ENCODE measurements at regions not wholly inside any gene's neighbourhood (a gene's known extent, or its start where the extent isn't known, plus 50 kb on each side); places are given as distances from the start of the nearest gene placed in this dataset.

DNA sequence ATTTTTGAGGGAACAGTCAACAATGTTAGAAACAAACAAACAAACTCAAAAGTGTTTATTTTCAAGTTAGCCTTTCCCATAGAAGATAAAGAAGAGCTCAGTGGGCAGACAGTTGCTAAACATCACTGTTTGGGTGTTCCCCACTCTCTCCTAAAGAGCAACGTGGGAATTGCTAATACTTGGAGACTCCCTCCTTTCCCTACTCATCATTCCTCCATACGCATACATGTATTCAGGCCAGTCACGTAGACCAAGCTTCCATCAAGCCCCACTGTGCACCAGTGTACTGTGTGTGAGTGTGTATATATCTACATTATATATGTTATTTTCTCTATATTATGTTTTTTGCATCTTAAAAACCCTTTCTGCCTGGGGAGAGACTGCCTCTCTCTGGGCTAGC, 115.0 kb upstream of the EGFLAM start:
- H3K36me3 ChIP-seq (ENCODE audit: control insufficient read depth, insufficient read depth, low read length), result no peaks in the 10 kb centered on the region; the same call in 1 of the 2 replicates
- H3K27me3 ChIP-seq (ENCODE audit: control insufficient read depth, insufficient read depth, low read length), result peaks cover 5% of the 10 kb centered on the region
- H3K4me3 ChIP-seq (ENCODE audit: low read depth in 2 of 2, low read length in 2 of 2), result no peak overlapping the region
- no peak overlapping the region for H3K27ac ChIP-seq (ENCODE audit: low read length)
- no peaks in the 10 kb centered on the region for H3K9me3 ChIP-seq (ENCODE audit: control insufficient read depth, insufficient read depth, low read depth, low read length)
- H3K4me1 ChIP-seq (ENCODE audit: control insufficient read depth, insufficient read depth, low read length), result no peaks in the 10 kb centered on the region
- intact Hi-C loops (cut with micrococcal nuclease; ENCODE audit: unreplicated experiment), result no loop called here
- CTCF ChIA-PET, result no interaction called here
- in situ Hi-C loops (cut with HindIII; ENCODE audit: low pct_unique_long_range_greater_than_20kb, low sequenced_read_pairs), result no loop called here
- POLR2A ChIA-PET, result interaction anchor here (0.5 kb wide), 1 partner anchor 37 kb away, joined by 4 read pairs; no protein-coding TSS in a partner anchor
- ATAC-seq (no peak), DNase-seq (ENCODE audit: low read depth, low spot score) (no peak)
- BruUV-seq (replicated peaks), result no TSS peak
- no peak for TF ChIP-seq POLR2AphosphoS5 (IDR thresholded peaks at IDR 0.05; ENCODE audit: low read depth, low read length)
- no peak for TF ChIP-seq TCF7L2 (IDR thresholded peaks at IDR 0.05; ENCODE audit: low read depth, low read length)
- no peak for TF ChIP-seq REST (IDR thresholded peaks at IDR 0.05; ENCODE audit: insufficient read depth in 1 of 2, low read depth in 2 of 2, low read length in 1 of 2)
- TF ChIP-seq CTCF (IDR thresholded peaks at IDR 0.05), result no peak
- TF ChIP-seq SIN3A (IDR thresholded peaks at IDR 0.05; ENCODE audit: borderline replicate concordance, insufficient read depth, low read depth, low read length), result no peak

- Histone ChIP-seq H3K4me3 (ENCODE audit: low read depth in 2 of 2, low read length in 2 of 2) (no peak overlapping the region), H3K27me3 (ENCODE audit: control insufficient read depth, insufficient read depth, low read length) (peaks cover 3% of the 10 kb centered on the region; the same call in 1 of the 2 replicates), H3K27ac (ENCODE audit: low read length) (no peak overlapping the region), H3K36me3 (ENCODE audit: control insufficient read depth, insufficient read depth, low read length) (no peaks in the 10 kb centered on the region; the same call in 1 of the 2 replicates), H3K4me1 (ENCODE audit: control insufficient read depth, insufficient read depth, low read length) (no peaks in the 10 kb centered on the region), H3K9me3 (ENCODE audit: control insufficient read depth, insufficient read depth, low read depth, low read length) (no peaks in the 10 kb centered on the region)
- TF ChIP-seq REST (IDR thresholded peaks at IDR 0.05; ENCODE audit: insufficient read depth in 1 of 2, low read depth in 2 of 2, low read length in 1 of 2), result no peak
- TF ChIP-seq TCF7L2 (IDR thresholded peaks at IDR 0.05; ENCODE audit: low read depth, low read length), result no peak
- no peak for TF ChIP-seq CTCF (IDR thresholded peaks at IDR 0.05)
- no peak for TF ChIP-seq POLR2AphosphoS5 (IDR thresholded peaks at IDR 0.05; ENCODE audit: low read depth, low read length)
- TF ChIP-seq SIN3A (IDR thresholded peaks at IDR 0.05; ENCODE audit: borderline replicate concordance, insufficient read depth, low read depth, low read length), result no peak
- POLR2A ChIA-PET, result no interaction called here
- no peak for DNase-seq (ENCODE audit: low read depth, low spot score)
- ATAC-seq, result no peak
- CTCF ChIA-PET, result no interaction called here
- intact Hi-C loops (cut with micrococcal nuclease; ENCODE audit: unreplicated experiment), result no loop called here
- in situ Hi-C loops (cut with HindIII; ENCODE audit: low pct_unique_long_range_greater_than_20kb, low sequenced_read_pairs), result no loop called here
- no TSS peak for BruUV-seq (replicated peaks)
Observed at GRCh38 chr5:38141665-38142064, 116.7 kb upstream of the EGFLAM start.
